Astrocyte (in vitro differentiated cells and primary cell): ENCODE measurements at regions not wholly inside any gene's neighbourhood (a gene's known extent, or its start where the extent isn't known, plus 50 kb on each side); places are given as distances from the start of the nearest gene placed in this dataset.

Experiments
- CTCF ChIP-seq: IDR thresholded peaks from 2 replicates; pipeline ENCODE4 v1.5.1; 2011; ENCODE audit warnings: low read depth, mild to moderate bottlenecking, inconsistent platforms, low read length, moderate library complexity; ENCODE audit not compliant: insufficient read depth
- EZH2 ChIP-seq: IDR thresholded peaks from 2 replicates; pipeline ENCODE4 v1.6.1; 2012; ENCODE audit warnings: mild to moderate bottlenecking, low read length, inconsistent platforms; ENCODE audit not compliant: insufficient read depth

GRCh38 chr7:26556061-26556881, 264.6 kb downstream of the SNX10 start:
- no peak for TF ChIP-seq CTCF
- TF ChIP-seq EZH2 = no peak
